ENCODE measurements at regions not wholly inside any gene's neighbourhood (a gene's known extent, or its start where the extent isn't known, plus 50 kb on each side); places are given as distances from the start of the nearest gene placed in this dataset.
"Not testable (repeated sequence)": the region's sequence is repeated elsewhere in the genome, so short reads cannot be mapped to it uniquely, and the experiment has no call there.

DNA sequence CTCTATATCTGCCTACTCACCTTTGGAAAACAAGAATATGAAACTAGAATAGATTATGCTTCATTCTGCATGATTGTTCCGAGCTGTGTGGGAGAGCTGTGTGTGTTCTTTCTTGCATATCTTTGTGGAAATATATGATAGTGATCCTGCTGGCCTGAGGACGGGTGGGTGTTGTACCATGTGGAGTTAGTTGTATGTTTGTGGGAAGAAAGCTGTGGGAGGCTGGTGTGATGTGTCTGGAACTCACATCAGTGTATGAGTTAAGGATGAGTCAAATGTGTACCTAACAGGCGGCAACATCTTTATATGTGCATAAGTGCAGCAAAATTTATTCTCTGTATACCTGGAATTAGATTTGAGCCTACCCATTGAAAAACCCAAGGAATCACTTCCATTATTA, 208.1 kb upstream of the ADGRL3 start:
- DNase-seq (ENCODE audit: low spot score in 2 of 2) = no peak
- H3K36me3 ChIP-seq = no peaks in the 10 kb centered on the region
- H3K9me3 ChIP-seq = no peaks in the 10 kb centered on the region
- H3K4me3 ChIP-seq = no peak overlapping the region
- no peaks in the 10 kb centered on the region for H3K4me1 ChIP-seq
- TF ChIP-seq EP300 (IDR thresholded peaks at IDR 0.05) (no peak), POLR2AphosphoS5 (IDR thresholded peaks at IDR 0.05) (no peak), POLR2A (IDR thresholded peaks at IDR 0.05) (no peak)
- no peaks in the 10 kb centered on the region for H3K27me3 ChIP-seq
- WGBS = 56% methylated on average over 3 of the region's 3 CpGs
- H3K27ac ChIP-seq = no peak overlapping the region

DNA sequence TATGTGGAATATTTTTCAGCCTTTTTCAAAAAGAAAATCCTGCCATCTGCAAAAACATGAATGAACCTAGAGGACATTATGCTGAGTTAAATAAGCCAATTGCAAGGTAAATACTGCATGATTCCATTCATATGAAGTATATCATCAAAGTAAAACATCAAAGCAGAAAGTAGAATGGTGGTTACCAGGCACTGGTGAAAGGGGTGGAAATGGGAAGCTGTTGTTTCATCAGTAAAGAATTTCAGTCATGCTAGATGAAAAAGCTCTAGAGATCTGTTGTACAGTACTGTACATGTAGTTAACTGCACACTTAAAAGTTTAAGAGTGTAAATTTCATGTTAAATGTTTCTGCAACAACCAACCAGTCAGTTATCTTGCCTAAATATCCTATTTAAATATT, 196.8 kb upstream of the ADGRL3 start:
- Histone ChIP-seq H3K4me3 (no peak overlapping the region), H3K4me1 (no peaks in the 10 kb centered on the region)
- no peak for TF ChIP-seq POLR2AphosphoS5 (IDR thresholded peaks at IDR 0.05)

DNA sequence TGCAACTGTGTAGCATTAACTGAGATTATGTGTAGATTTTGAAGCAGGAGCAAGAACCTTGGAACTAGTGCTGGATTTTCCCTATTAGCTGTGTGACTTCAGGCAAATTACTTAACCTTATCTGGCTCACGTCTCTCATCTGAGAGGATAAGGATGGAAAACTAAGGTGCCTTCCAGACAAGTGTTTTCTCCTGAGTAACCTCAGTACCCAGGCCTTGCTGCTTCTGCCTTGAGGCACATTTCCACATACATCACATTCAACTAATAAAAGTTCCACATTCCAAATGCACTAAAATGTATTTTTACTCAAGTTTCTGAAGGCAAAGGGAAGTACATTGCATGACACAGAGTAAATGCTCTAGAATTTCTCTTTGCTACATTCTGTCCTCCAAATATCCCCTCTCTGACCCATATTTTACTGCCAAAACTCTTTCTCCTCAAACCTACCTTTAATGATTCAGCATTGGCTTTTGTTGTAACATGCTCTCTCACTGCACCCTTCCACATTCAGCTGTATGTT, 195.4 kb upstream of the ADGRL3 start:
- TF ChIP-seq EP300 (IDR thresholded peaks at IDR 0.05) = no peak
- TF ChIP-seq, protein P1, sequence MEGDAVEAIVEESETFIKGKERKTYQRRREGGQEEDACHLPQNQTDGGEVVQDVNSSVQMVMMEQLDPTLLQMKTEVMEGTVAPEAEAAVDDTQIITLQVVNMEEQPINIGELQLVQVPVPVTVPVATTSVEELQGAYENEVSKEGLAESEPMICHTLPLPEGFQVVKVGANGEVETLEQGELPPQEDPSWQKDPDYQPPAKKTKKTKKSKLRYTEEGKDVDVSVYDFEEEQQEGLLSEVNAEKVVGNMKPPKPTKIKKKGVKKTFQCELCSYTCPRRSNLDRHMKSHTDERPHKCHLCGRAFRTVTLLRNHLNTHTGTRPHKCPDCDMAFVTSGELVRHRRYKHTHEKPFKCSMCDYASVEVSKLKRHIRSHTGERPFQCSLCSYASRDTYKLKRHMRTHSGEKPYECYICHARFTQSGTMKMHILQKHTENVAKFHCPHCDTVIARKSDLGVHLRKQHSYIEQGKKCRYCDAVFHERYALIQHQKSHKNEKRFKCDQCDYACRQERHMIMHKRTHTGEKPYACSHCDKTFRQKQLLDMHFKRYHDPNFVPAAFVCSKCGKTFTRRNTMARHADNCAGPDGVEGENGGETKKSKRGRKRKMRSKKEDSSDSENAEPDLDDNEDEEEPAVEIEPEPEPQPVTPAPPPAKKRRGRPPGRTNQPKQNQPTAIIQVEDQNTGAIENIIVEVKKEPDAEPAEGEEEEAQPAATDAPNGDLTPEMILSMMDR (IDR thresholded peaks at IDR 0.05) = no peak
- TF ChIP-seq POLR2A (IDR thresholded peaks at IDR 0.05) = no peak
- no peak for TF ChIP-seq POLR2AphosphoS5 (IDR thresholded peaks at IDR 0.05)
- no peaks in the 10 kb centered on the region for H3K27me3 ChIP-seq
- H3K4me3 ChIP-seq = no peak overlapping the region
- no peak overlapping the region for H3K27ac ChIP-seq
- 46% methylated on average over 1 of the region's 1 CpG for WGBS
- H3K4me1 ChIP-seq = no peaks in the 10 kb centered on the region
- no peaks in the 10 kb centered on the region for H3K36me3 ChIP-seq
- DNase-seq (ENCODE audit: low spot score in 2 of 2) = no peak
- H3K9me3 ChIP-seq = no peaks in the 10 kb centered on the region

More for the DNA sequence above, 196.8 kb upstream of the ADGRL3 start:
- Histone ChIP-seq H3K9me3 (no peaks in the 10 kb centered on the region), H3K36me3 (no peaks in the 10 kb centered on the region), H3K27ac (no peak overlapping the region), H3K27me3 (no peaks in the 10 kb centered on the region)
- no peak for DNase-seq (ENCODE audit: low spot score in 2 of 2)

DNA sequence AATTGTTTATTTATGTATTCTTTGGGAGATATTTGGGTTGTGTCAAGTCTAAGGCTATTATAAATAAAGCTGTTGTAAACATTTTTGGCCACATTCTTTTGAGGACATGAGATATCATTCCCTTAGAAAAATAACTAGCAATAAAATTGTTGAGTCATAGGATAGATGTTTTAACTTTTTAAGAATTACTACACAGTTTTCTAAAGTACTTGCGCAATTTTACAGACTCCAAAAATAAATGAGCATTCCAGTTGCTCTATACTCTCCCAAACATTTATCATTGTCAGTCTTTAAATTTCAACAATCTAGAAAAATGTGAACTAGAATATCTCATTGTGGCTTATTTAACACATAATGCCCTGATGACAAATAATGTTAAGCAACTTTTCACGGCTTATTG, 189.1 kb upstream of the ADGRL3 start:
- Histone ChIP-seq H3K27ac (no peak overlapping the region), H3K4me1 (no peaks in the 10 kb centered on the region), H3K4me3 (no peak overlapping the region), H3K27me3 (no peaks in the 10 kb centered on the region), H3K9me3 (peaks cover 6% of the 10 kb centered on the region), H3K36me3 (no peaks in the 10 kb centered on the region)
- TF ChIP-seq, protein P1 (IDR thresholded peaks at IDR 0.05) = no peak
- TF ChIP-seq EP300 (IDR thresholded peaks at IDR 0.05) (no peak), POLR2AphosphoS5 (IDR thresholded peaks at IDR 0.05) (no peak), POLR2A (IDR thresholded peaks at IDR 0.05) (no peak)
- DNase-seq (ENCODE audit: low spot score in 2 of 2) = no peak
- 88% methylated on average over 2 of the region's 2 CpGs for WGBS

DNA sequence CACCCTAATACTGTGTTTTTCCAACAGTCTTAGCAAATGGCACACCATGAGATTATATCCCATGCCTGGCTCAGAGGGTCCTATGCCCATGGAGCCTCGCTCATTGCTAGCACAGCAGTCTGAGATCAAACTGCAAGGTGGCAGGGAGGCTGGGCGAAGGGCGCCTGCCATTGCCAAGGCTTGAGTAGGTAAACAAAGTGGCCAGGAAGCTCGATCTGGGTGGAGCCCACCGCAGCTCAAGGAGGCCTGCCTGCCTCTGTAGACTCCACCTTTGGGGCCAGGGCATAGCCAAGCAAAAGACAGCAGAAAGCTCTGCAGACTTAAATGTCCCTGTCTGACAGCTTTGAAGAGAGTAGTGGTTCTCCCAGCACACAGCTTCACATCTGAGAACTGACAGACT, 188.2 kb upstream of the ADGRL3 start:
- 86% methylated on average over 1 of the region's 5 CpGs for WGBS
- not testable (repeated sequence) for H3K27ac ChIP-seq; H3K36me3 ChIP-seq; H3K4me3 ChIP-seq; H3K4me1 ChIP-seq; H3K27me3 ChIP-seq; DNase-seq (ENCODE audit: low spot score in 2 of 2); H3K9me3 ChIP-seq

DNA sequence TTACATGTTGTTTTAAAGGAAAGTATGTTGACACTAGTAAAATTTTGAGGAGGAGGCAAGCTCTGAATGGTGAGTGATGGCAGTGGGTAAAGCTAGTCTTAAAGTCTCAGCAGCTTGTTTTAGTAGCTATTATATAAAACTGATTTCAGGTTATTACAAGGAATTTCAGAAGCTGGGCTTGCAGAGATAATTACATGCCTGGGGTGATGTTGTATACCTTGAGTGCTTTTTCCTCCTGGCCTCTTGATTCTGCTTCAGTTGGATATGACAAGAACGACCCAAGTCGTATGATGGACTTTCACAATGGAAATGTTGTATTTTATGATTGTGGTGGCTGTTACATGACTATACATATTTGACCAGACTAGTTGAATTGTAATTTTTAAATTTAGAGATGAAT, 175.5 kb upstream of the ADGRL3 start:
- no peak for DNase-seq (ENCODE audit: low spot score in 2 of 2)
- H3K4me1 ChIP-seq = no peaks in the 10 kb centered on the region
- no peak overlapping the region for H3K27ac ChIP-seq
- no peaks in the 10 kb centered on the region for H3K9me3 ChIP-seq
- H3K27me3 ChIP-seq = no peaks in the 10 kb centered on the region
- TF ChIP-seq, protein P1 (IDR thresholded peaks at IDR 0.05) = no peak
- no peak for TF ChIP-seq EP300 (IDR thresholded peaks at IDR 0.05)
- TF ChIP-seq POLR2A (IDR thresholded peaks at IDR 0.05) = no peak
- no peak for TF ChIP-seq POLR2AphosphoS5 (IDR thresholded peaks at IDR 0.05)
- H3K36me3 ChIP-seq = no peaks in the 10 kb centered on the region
- 62% methylated on average over 2 of the region's 2 CpGs for WGBS
- H3K4me3 ChIP-seq = no peak overlapping the region

DNA sequence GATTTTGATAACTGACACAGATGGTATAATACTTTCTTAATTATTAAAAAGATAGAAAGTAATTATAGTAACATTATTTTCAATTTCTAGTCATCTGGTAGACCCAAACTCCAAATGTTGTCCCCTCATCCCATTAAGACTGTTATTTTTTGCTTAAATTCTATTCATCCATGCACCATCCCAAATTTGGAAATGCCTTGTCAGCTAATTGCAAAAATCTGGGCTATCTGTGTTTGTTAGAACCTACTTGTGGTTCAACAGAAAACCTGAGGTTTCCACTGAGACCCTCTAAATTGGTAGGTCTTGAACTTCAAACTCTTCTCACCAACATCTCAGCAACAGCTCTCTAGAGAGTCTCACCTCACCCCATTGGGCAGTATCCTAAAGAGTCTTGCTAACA, 172.2 kb upstream of the ADGRL3 start:
- no peak for DNase-seq (ENCODE audit: low spot score in 2 of 2)
- H3K4me3 ChIP-seq = no peak overlapping the region

More for the DNA sequence above, 172.2 kb upstream of the ADGRL3 start:
- H3K27ac ChIP-seq = no peak overlapping the region
- H3K36me3 ChIP-seq = no peaks in the 10 kb centered on the region
- H3K9me3 ChIP-seq = no peaks in the 10 kb centered on the region
- TF ChIP-seq POLR2A (IDR thresholded peaks at IDR 0.05) (no peak), EP300 (IDR thresholded peaks at IDR 0.05) (no peak), POLR2AphosphoS5 (IDR thresholded peaks at IDR 0.05) (no peak)
- TF ChIP-seq, protein P1 (IDR thresholded peaks at IDR 0.05) = no peak
- H3K27me3 ChIP-seq = no peaks in the 10 kb centered on the region
- H3K4me1 ChIP-seq = no peaks in the 10 kb centered on the region
